ENCODE measurements at regions not wholly inside any gene's neighbourhood (a gene's known extent, or its start where the extent isn't known, plus 50 kb on each side); places are given as distances from the start of the nearest gene placed in this dataset.

DNA sequence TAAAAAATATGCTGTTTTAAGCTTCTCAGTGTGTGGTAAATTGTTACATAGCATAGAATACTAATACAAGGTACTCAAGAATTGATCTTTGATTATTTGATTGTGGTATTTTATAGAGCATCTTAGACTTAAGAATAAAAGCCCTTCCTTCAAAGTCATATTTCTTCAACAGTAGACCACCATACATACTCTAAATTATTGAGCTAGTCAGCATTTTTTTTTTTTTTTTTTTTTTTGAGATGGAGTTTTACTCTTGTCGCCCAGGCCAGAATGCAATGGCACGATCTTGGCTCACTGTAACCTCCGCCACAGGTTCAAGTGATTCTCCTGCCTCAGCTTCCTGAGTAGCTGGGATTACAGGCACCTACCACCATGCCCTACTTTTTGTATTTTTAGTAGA is 436.7 kb upstream of the LUZP2 start:
- no peak for TF ChIP-seq EZH2phosphoT487 (IDR thresholded peaks at IDR 0.05; ENCODE audit: borderline replicate concordance, low read length)
- TF ChIP-seq, protein P1, sequence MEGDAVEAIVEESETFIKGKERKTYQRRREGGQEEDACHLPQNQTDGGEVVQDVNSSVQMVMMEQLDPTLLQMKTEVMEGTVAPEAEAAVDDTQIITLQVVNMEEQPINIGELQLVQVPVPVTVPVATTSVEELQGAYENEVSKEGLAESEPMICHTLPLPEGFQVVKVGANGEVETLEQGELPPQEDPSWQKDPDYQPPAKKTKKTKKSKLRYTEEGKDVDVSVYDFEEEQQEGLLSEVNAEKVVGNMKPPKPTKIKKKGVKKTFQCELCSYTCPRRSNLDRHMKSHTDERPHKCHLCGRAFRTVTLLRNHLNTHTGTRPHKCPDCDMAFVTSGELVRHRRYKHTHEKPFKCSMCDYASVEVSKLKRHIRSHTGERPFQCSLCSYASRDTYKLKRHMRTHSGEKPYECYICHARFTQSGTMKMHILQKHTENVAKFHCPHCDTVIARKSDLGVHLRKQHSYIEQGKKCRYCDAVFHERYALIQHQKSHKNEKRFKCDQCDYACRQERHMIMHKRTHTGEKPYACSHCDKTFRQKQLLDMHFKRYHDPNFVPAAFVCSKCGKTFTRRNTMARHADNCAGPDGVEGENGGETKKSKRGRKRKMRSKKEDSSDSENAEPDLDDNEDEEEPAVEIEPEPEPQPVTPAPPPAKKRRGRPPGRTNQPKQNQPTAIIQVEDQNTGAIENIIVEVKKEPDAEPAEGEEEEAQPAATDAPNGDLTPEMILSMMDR (IDR thresholded peaks at IDR 0.05; ENCODE audit: low read depth, low read length, poor library complexity, severe bottlenecking) = no peak
- H3K27ac ChIP-seq (ENCODE audit: low read depth, low read length) = no peak overlapping the region
- no peaks in the 10 kb centered on the region for H3K9me3 ChIP-seq (ENCODE audit: control insufficient read depth, insufficient read depth, low read length)
- no peaks in the 10 kb centered on the region for H3K9me2 ChIP-seq (replicated peaks; ENCODE audit: control insufficient read depth, low read length)
- H3K36me3 ChIP-seq (ENCODE audit: control insufficient read depth, low read length) = no peaks in the 10 kb centered on the region
- H3F3A ChIP-seq (ENCODE audit: control insufficient read depth, insufficient read depth) = no peaks in the 10 kb centered on the region
- no peak overlapping the region for H3K4me2 ChIP-seq (ENCODE audit: low read length)
- H4K20me1 ChIP-seq (ENCODE audit: control insufficient read depth, insufficient read depth, low read depth, low read length) = no peaks in the 10 kb centered on the region
- H3K79me2 ChIP-seq (ENCODE audit: control insufficient read depth, low read length) = no peaks in the 10 kb centered on the region
- H3K4me3 ChIP-seq (ENCODE audit: low read length) = no peak overlapping the region
- H3K27me3 ChIP-seq (ENCODE audit: control insufficient read depth, low read length) = no peaks in the 10 kb centered on the region
- no peaks in the 10 kb centered on the region for H3K4me1 ChIP-seq (ENCODE audit: control insufficient read depth, low read length)

- no peaks in the 10 kb centered on the region for H3K4me1 ChIP-seq (ENCODE audit: control insufficient read depth, low read length)
- H3K27ac ChIP-seq (ENCODE audit: low read depth, low read length) = no peak overlapping the region
- no peak overlapping the region for H3K4me3 ChIP-seq (ENCODE audit: low read length)
- no peaks in the 10 kb centered on the region for H3K9me3 ChIP-seq (ENCODE audit: control insufficient read depth, insufficient read depth, low read length)
- no peaks in the 10 kb centered on the region for H4K20me1 ChIP-seq (ENCODE audit: control insufficient read depth, insufficient read depth, low read depth, low read length)
- H3K27me3 ChIP-seq (ENCODE audit: control insufficient read depth, low read length) = no peaks in the 10 kb centered on the region
- no peak overlapping the region for H3K4me2 ChIP-seq (ENCODE audit: low read length)
- no peaks in the 10 kb centered on the region for H3F3A ChIP-seq (ENCODE audit: control insufficient read depth, insufficient read depth)
- no peaks in the 10 kb centered on the region for H3K36me3 ChIP-seq (ENCODE audit: control insufficient read depth, low read length)
- TF ChIP-seq EZH2phosphoT487 (IDR thresholded peaks at IDR 0.05; ENCODE audit: borderline replicate concordance, low read length) = no peak
- TF ChIP-seq, protein P1 (IDR thresholded peaks at IDR 0.05; ENCODE audit: low read depth, low read length, poor library complexity, severe bottlenecking) = no peak
- no peaks in the 10 kb centered on the region for H3K9me2 ChIP-seq (replicated peaks; ENCODE audit: control insufficient read depth, low read length)
- H3K79me2 ChIP-seq (ENCODE audit: control insufficient read depth, low read length) = no peaks in the 10 kb centered on the region
These were observed 432.4 kb upstream of the LUZP2 start for GRCh38 chr11:24064309-24064903.

DNA sequence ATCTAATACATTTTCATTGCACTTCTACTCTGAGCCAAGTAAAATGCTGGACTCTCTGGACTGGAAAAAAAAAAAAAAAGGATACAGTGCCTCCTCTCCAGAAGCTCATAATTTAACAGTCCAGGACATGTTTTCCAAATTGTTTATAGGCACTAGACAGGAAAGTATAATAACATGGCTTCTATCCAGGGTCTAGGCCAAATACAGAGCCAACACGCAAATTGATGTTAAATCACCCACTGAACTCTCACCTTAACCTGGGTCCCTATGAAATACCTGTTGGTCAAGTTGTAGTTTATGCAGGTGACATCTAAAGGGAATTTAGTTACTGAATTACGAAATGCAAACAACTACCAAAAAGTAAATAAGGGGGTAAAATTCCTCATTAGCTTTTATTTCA is 428.7 kb upstream of the LUZP2 start:
- Histone ChIP-seq H3K4me3 (ENCODE audit: low read length) (no peak overlapping the region), H3F3A (ENCODE audit: control insufficient read depth, insufficient read depth) (no peaks in the 10 kb centered on the region), H4K20me1 (ENCODE audit: control insufficient read depth, insufficient read depth, low read depth, low read length) (no peaks in the 10 kb centered on the region), H3K9me3 (ENCODE audit: control insufficient read depth, insufficient read depth, low read length) (no peaks in the 10 kb centered on the region), H3K4me1 (ENCODE audit: control insufficient read depth, low read length) (no peaks in the 10 kb centered on the region), H3K27ac (ENCODE audit: low read depth, low read length) (no peak overlapping the region), H3K27me3 (ENCODE audit: control insufficient read depth, low read length) (no peaks in the 10 kb centered on the region), H3K9me2 (replicated peaks; ENCODE audit: control insufficient read depth, low read length) (no peaks in the 10 kb centered on the region), H3K79me2 (ENCODE audit: control insufficient read depth, low read length) (no peaks in the 10 kb centered on the region), H3K36me3 (ENCODE audit: control insufficient read depth, low read length) (no peaks in the 10 kb centered on the region), H3K4me2 (ENCODE audit: low read length) (no peak overlapping the region)
- TF ChIP-seq, protein P1 (IDR thresholded peaks at IDR 0.05; ENCODE audit: low read depth, low read length, poor library complexity, severe bottlenecking) = no peak
- TF ChIP-seq EZH2phosphoT487 (IDR thresholded peaks at IDR 0.05; ENCODE audit: borderline replicate concordance, low read length) = no peak

Data from DOHH2 (cell line).